H9 (cell line): ENCODE measurements at regions not wholly inside any gene's neighbourhood (a gene's known extent, or its start where the extent isn't known, plus 50 kb on each side); places are given as distances from the start of the nearest gene placed in this dataset.

ENCODE experiments used
- DNase-seq: peaks from one replicate; pipeline ENCODE4 v3.0.0-alpha.2; 2017
- H2AFZ ChIP-seq: one replicate; pipeline ENCODE4 v1.6.1; 2013; ENCODE audit warnings: mild to moderate bottlenecking, low read length, control low read depth, moderate library complexity
- H2AK5ac ChIP-seq: 2 replicates; pipeline ENCODE4 v1.6.1; 2013; ENCODE audit warnings: low read length, control low read depth, mixed read lengths; ENCODE audit not compliant: insufficient read length
- H2BK120ac ChIP-seq: one replicate; pipeline ENCODE4 v1.6.1; 2013; ENCODE audit warnings: low read depth, mild to moderate bottlenecking, low read length, control low read depth, inconsistent platforms; ENCODE audit not compliant: poor library complexity, severe bottlenecking
- H2BK12ac ChIP-seq: 2 replicates; pipeline ENCODE4 v1.6.1; 2013; ENCODE audit warnings: low read length, control low read depth, mixed read lengths, low read depth; ENCODE audit not compliant: insufficient read length
- H2BK15ac ChIP-seq: 2 replicates; pipeline ENCODE4 v1.6.1; 2013; ENCODE audit warnings: low read depth, low read length, control low read depth
- H2BK20ac ChIP-seq: one replicate; pipeline ENCODE4 v1.6.1; 2013; ENCODE audit warnings: low read depth, mild to moderate bottlenecking, low read length, control low read depth, inconsistent platforms; ENCODE audit not compliant: poor library complexity, severe bottlenecking
- H2BK5ac ChIP-seq: 2 replicates; pipeline ENCODE4 v1.6.1; 2013; ENCODE audit warnings: low read length, control low read depth, mixed read lengths; ENCODE audit not compliant: insufficient read length
- H3K14ac ChIP-seq: 2 replicates; pipeline ENCODE4 v1.6.1; 2013; ENCODE audit warnings: low read length, control low read depth; ENCODE audit not compliant: insufficient read depth
- H3K18ac ChIP-seq: 2 replicates; pipeline ENCODE4 v1.6.1; 2013; ENCODE audit warnings: low read depth, mild to moderate bottlenecking, mixed read lengths, low read length, control low read depth; ENCODE audit not compliant: insufficient read length
- H3K23ac ChIP-seq: 2 replicates; pipeline ENCODE4 v1.6.1; 2013; ENCODE audit warnings: low read length, control low read depth, mixed read lengths, low read depth; ENCODE audit not compliant: insufficient read length
- H3K23me2 ChIP-seq: 2 replicates; pipeline ENCODE4 v1.6.1; 2013; ENCODE audit warnings: low read depth, mild to moderate bottlenecking, mixed read lengths, low read length, control low read depth; ENCODE audit not compliant: insufficient read length, poor library complexity, severe bottlenecking
- H3K27ac ChIP-seq: 2 replicates; pipeline ENCODE4 v1.5.1; 2013; ENCODE audit warnings: low read length, control low read depth, mixed read lengths, low read depth; ENCODE audit not compliant: insufficient read length
- H3K27me3 ChIP-seq: 2 replicates; pipeline ENCODE4 v1.6.1; 2013; ENCODE audit warnings: low read length, control low read depth, inconsistent platforms; ENCODE audit not compliant: insufficient read depth
- H3K4ac ChIP-seq: 2 replicates; pipeline ENCODE4 v1.6.1; 2013; ENCODE audit warnings: low read depth, mild to moderate bottlenecking, control low read depth, inconsistent platforms, low read length, moderate library complexity
- H3K4me1 ChIP-seq: 2 replicates; pipeline ENCODE4 v1.6.1; 2013; ENCODE audit warnings: low read length, control low read depth, inconsistent platforms; ENCODE audit not compliant: insufficient read depth
- H3K4me2 ChIP-seq: 2 replicates; pipeline ENCODE4 v1.6.1; 2013; ENCODE audit warnings: low read length, control low read depth, mixed read lengths; ENCODE audit not compliant: insufficient read length, insufficient read depth
- H3K56ac ChIP-seq: 2 replicates; pipeline ENCODE4 v1.6.1; 2013; ENCODE audit warnings: low read depth, mild to moderate bottlenecking, mixed read lengths, low read length, control low read depth; ENCODE audit not compliant: insufficient read length
- H3K79me1 ChIP-seq: 2 replicates; pipeline ENCODE4 v1.6.1; 2013; ENCODE audit warnings: low read depth, mild to moderate bottlenecking, moderate library complexity, low read length, control low read depth, inconsistent platforms; ENCODE audit not compliant: insufficient read depth, poor library complexity, severe bottlenecking
- H3K79me2 ChIP-seq: 2 replicates; pipeline ENCODE4 v1.6.1; 2013; ENCODE audit warnings: low read length, control low read depth, inconsistent platforms; ENCODE audit not compliant: insufficient read depth
- H3K9ac ChIP-seq: 2 replicates; pipeline ENCODE4 v1.6.1; 2013; ENCODE audit warnings: low read length, control low read depth, mixed read lengths; ENCODE audit not compliant: insufficient read length; ENCODE audit errors: extremely low read depth
- H3K9me3 ChIP-seq: one replicate; pipeline ENCODE4 v1.6.1; 2013; ENCODE audit warnings: low read depth, low read length, inconsistent platforms; ENCODE audit not compliant: control insufficient read depth
- H3T11ph ChIP-seq: one replicate; pipeline ENCODE4 v1.6.1; 2013; ENCODE audit warnings: mild to moderate bottlenecking, low read length, control low read depth, inconsistent platforms
- H4K20me1 ChIP-seq: one replicate; pipeline ENCODE4 v1.6.1; 2013; ENCODE audit not compliant: control insufficient read depth, insufficient read length, insufficient read depth
- H4K5ac ChIP-seq: 2 replicates; pipeline ENCODE4 v1.6.1; 2013; ENCODE audit warnings: low read depth, mild to moderate bottlenecking, mixed read lengths, low read length, control low read depth; ENCODE audit not compliant: insufficient read length
- H4K8ac ChIP-seq: replicated peaks from 2 replicates; pipeline ENCODE4 v1.6.1; 2013; ENCODE audit warnings: low read length, control low read depth, mixed read lengths, low read depth; ENCODE audit not compliant: insufficient read length
- H4K91ac ChIP-seq: 2 replicates; pipeline ENCODE4 v1.6.1; 2013; ENCODE audit warnings: low read depth, mild to moderate bottlenecking, moderate library complexity, mixed read lengths, low read length, control low read depth; ENCODE audit not compliant: insufficient read length
- H3K27ac Mint-ChIP-seq, 3 experiments: 2 replicates in 2 of 3; 3 replicates in 1 of 3; pipeline ENCODE4 v1.8.0; 2020 to 2021; ENCODE audit warnings: mixed read lengths in 3 of 3, mild to moderate bottlenecking in 1 of 3, moderate library complexity in 1 of 3
- H3K27me3 Mint-ChIP-seq: 2 replicates; pipeline ENCODE4 v1.8.0; 2021; ENCODE audit warnings: low read depth, mild to moderate bottlenecking, moderate library complexity, mixed read lengths
- H3K36me3 Mint-ChIP-seq, 3 experiments: 2 replicates in 2 of 3; 3 replicates in 1 of 3; pipeline ENCODE4 v1.8.0; 2020 to 2021; ENCODE audit warnings: low read depth in 3 of 3, mixed read lengths in 3 of 3; ENCODE audit not compliant: insufficient read depth in 1 of 3
- H3K4me1 Mint-ChIP-seq, 2 experiments: 2 replicates each; pipeline ENCODE4 v1.8.0; 2020; ENCODE audit warnings: mixed read lengths in 2 of 2
- H3K4me3 Mint-ChIP-seq, 2 experiments: 2 replicates in 1 of 2; 3 replicates in 1 of 2; pipeline ENCODE4 v1.8.0; 2020 to 2021; ENCODE audit warnings: mild to moderate bottlenecking in 2 of 2, mixed read lengths in 2 of 2, moderate library complexity in 1 of 2
- H3K9me3 Mint-ChIP-seq, 2 experiments: 2 replicates in 1 of 2; 3 replicates in 1 of 2; pipeline ENCODE4 v1.8.0; 2020; ENCODE audit warnings: mild to moderate bottlenecking in 2 of 2, mixed read lengths in 2 of 2, moderate library complexity in 1 of 2
- CTCF ChIP-seq: fragments of 200-600 bp; sonication (generic); conservative IDR thresholded peaks from 3 replicates; pipeline ENCODE4 v1.8.0; 2021; ENCODE audit warnings: antibody characterized with exemption, mild to moderate bottlenecking
- WGBS: extraction: QIAGEN DNeasy Blood & Tissue Kit; methylation state at CpG from one replicate; pipeline ENCODE4 v1.1.7; 2013; ENCODE audit warnings: missing lambda C conversion rate, low lambda C conversion rate, mixed read lengths; ENCODE audit not compliant: insufficient read length; ENCODE audit errors: extremely low coverage; 5-methylcytosine and 5-hydroxymethylcytosine counted together

GRCh38 chrX:94041881-94042280 is 367.9 kb downstream of the FAM133A start:
- H3K27me3 Mint-ChIP-seq: no peaks in the 10 kb centered on the region
- H3K79me1 ChIP-seq: no peaks in the 10 kb centered on the region
- peaks cover 16 to 19% of the 10 kb centered on the region in 2 experiments for H3K4me1 Mint-ChIP-seq
- H3K9me3 ChIP-seq: no peaks in the 10 kb centered on the region
- H2BK20ac ChIP-seq: no peak overlapping the region
- no peak overlapping the region for H2BK12ac ChIP-seq
- H3K4me1 ChIP-seq: peaks cover 2% of the 10 kb centered on the region; the same call in 1 of the 2 replicates
- no peak overlapping the region for H3K18ac ChIP-seq
- no peak overlapping the region for H2BK120ac ChIP-seq
- no peaks in the 10 kb centered on the region for H3K79me2 ChIP-seq
- WGBS: no CpG with 5 or more reads among the region's 2 CpGs
- no peak overlapping the region for H2AK5ac ChIP-seq
- TF ChIP-seq CTCF: no peak
- H4K8ac ChIP-seq: no peak overlapping the region
- H4K5ac ChIP-seq: no peak overlapping the region
- no peak overlapping the region for H3K4me2 ChIP-seq
- no peak for DNase-seq
- H2BK5ac ChIP-seq: no peak overlapping the region
- H3K56ac ChIP-seq: no peak overlapping the region
- H3K23me2 ChIP-seq: no peaks in the 10 kb centered on the region
- no peak overlapping the region; a peak in 1 of 7 replicates for H3K27ac Mint-ChIP-seq
- H4K20me1 ChIP-seq: no peaks in the 10 kb centered on the region
- no peak overlapping the region for H3K4me3 Mint-ChIP-seq
- H2BK15ac ChIP-seq: no peak overlapping the region
- H4K91ac ChIP-seq: no peak overlapping the region
- no peak overlapping the region for H3K27ac ChIP-seq
- H3K36me3 Mint-ChIP-seq: peaks cover 24 to 50% (median 30%) of the 10 kb centered on the region in 3 experiments
- no peak overlapping the region for H3K14ac ChIP-seq
- H3T11ph ChIP-seq: no peak overlapping the region
- no peak overlapping the region for H3K23ac ChIP-seq
- H3K9me3 Mint-ChIP-seq: peaks cover 21 to 30% of the 10 kb centered on the region in 2 experiments
- H3K9ac ChIP-seq: no peak overlapping the region
- H2AFZ ChIP-seq: no peak overlapping the region
- H3K4ac ChIP-seq: no peak overlapping the region
- no peaks in the 10 kb centered on the region for H3K27me3 ChIP-seq
